ENCODE measurements at regions not wholly inside any gene's neighbourhood (a gene's known extent, or its start where the extent isn't known, plus 50 kb on each side); places are given as distances from the start of the nearest gene placed in this dataset.

GRCh38 chr4:137762591-137762990, 230.3 kb upstream of the PCDH18 start:
- ChIA-PET POLR2A (no interaction called here), CTCF (no interaction called here)
- DNase-seq (ENCODE audit: low read depth, low spot score) (no peak), ATAC-seq (no peak)
- no peaks in the 10 kb centered on the region for H3K9me3 ChIP-seq (ENCODE audit: control insufficient read depth, insufficient read depth, low read depth, low read length)
- H3K4me1 ChIP-seq (ENCODE audit: control insufficient read depth, insufficient read depth, low read length): no peaks in the 10 kb centered on the region
- BruUV-seq (replicated peaks): no TSS peak
- in situ Hi-C loops (cut with HindIII; ENCODE audit: low pct_unique_long_range_greater_than_20kb, low sequenced_read_pairs) (no loop called here), intact Hi-C loops (cut with micrococcal nuclease; ENCODE audit: unreplicated experiment) (no loop called here)
- H3K36me3 ChIP-seq (ENCODE audit: control insufficient read depth, insufficient read depth, low read length): no peaks in the 10 kb centered on the region
- no peaks in the 10 kb centered on the region for H3K27me3 ChIP-seq (ENCODE audit: control insufficient read depth, insufficient read depth, low read length)
- no peak overlapping the region for H3K27ac ChIP-seq (ENCODE audit: low read length)
- no peak overlapping the region for H3K4me3 ChIP-seq (ENCODE audit: low read depth in 2 of 2, low read length in 2 of 2)
- TF ChIP-seq REST (IDR thresholded peaks at IDR 0.05; ENCODE audit: insufficient read depth in 1 of 2, low read depth in 2 of 2, low read length in 1 of 2): no peak
- no peak for TF ChIP-seq TCF7L2 (IDR thresholded peaks at IDR 0.05; ENCODE audit: low read depth, low read length)
- no peak for TF ChIP-seq CTCF (IDR thresholded peaks at IDR 0.05)
- TF ChIP-seq SIN3A (IDR thresholded peaks at IDR 0.05; ENCODE audit: borderline replicate concordance, insufficient read depth, low read depth, low read length): no peak
- TF ChIP-seq POLR2AphosphoS5 (IDR thresholded peaks at IDR 0.05; ENCODE audit: low read depth, low read length): no peak

GRCh38 chr4:137754652-137755471, 222.6 kb upstream of the PCDH18 start:
- DNase-seq (ENCODE audit: low read depth, low spot score) (no peak), ATAC-seq (no peak)
- intact Hi-C loops (cut with micrococcal nuclease; ENCODE audit: unreplicated experiment): no loop called here
- TF ChIP-seq TCF7L2 (IDR thresholded peaks at IDR 0.05; ENCODE audit: low read depth, low read length) (no peak), SIN3A (IDR thresholded peaks at IDR 0.05; ENCODE audit: borderline replicate concordance, insufficient read depth, low read depth, low read length) (no peak), POLR2AphosphoS5 (IDR thresholded peaks at IDR 0.05; ENCODE audit: low read depth, low read length) (no peak), REST (IDR thresholded peaks at IDR 0.05; ENCODE audit: insufficient read depth in 1 of 2, low read depth in 2 of 2, low read length in 1 of 2) (no peak), CTCF (IDR thresholded peaks at IDR 0.05) (no peak)
- H3K9me3 ChIP-seq (ENCODE audit: control insufficient read depth, insufficient read depth, low read depth, low read length): no peaks in the 10 kb centered on the region
- H3K27ac ChIP-seq (ENCODE audit: low read length): no peak overlapping the region
- no peaks in the 10 kb centered on the region for H3K36me3 ChIP-seq (ENCODE audit: control insufficient read depth, insufficient read depth, low read length)
- H3K4me1 ChIP-seq (ENCODE audit: control insufficient read depth, insufficient read depth, low read length): no peaks in the 10 kb centered on the region
- CTCF ChIA-PET: no interaction called here
- no peaks in the 10 kb centered on the region for H3K27me3 ChIP-seq (ENCODE audit: control insufficient read depth, insufficient read depth, low read length)
- no peak overlapping the region for H3K4me3 ChIP-seq (ENCODE audit: low read depth in 2 of 2, low read length in 2 of 2)
- in situ Hi-C loops (cut with HindIII; ENCODE audit: low pct_unique_long_range_greater_than_20kb, low sequenced_read_pairs): no loop called here
- no TSS peak for BruUV-seq (replicated peaks)
- POLR2A ChIA-PET: no interaction called here

All from Panc1 (cell line).